HepG2 (cell line): ENCODE measurements at regions not wholly inside any gene's neighbourhood (a gene's known extent, or its start where the extent isn't known, plus 50 kb on each side); places are given as distances from the start of the nearest gene placed in this dataset.

Experiments
- ATAC-seq: fragments of 200-7000 bp; cut with Tn5 transposase; 3 replicates; pipeline ENCODE4 v1.9.1; 2020; ENCODE audit warnings: mild to moderate bottlenecking, moderate library complexity
- BruUV-seq: library from RNA; stranded (reverse); fragments of 400-500 nt; replicated peaks from 2 replicates; lab custom pipeline; 2021; lab: Mats Ljungman, UMichigan
- CTCF ChIA-PET: fragments of 300-600 bp; formaldehyde crosslinking; extraction: SDS; loops from one replicate; lab custom pipeline; 2021; ENCODE audit warnings: low total read pairs, inconsistent platforms, low intra/inter-chr PET ratio; lab: Yijun Ruan, JAX
- POLR2A ChIA-PET: fragments of 350-600 bp; sonication (Branson Sonifier 250); formaldehyde crosslinking; loops from one replicate; lab custom pipeline; 2020; ENCODE audit warnings: antibody characterized with exemption, inconsistent platforms; lab: Yijun Ruan, JAX
- DNase-seq: peaks from one replicate; pipeline ENCODE4 v3.0.0-alpha.2; 2015; ENCODE audit warnings: low spot score
- FAIRE-seq: peaks from 3 replicates; lab custom pipeline; 2011; peaks lifted over from hg19 to GRCh38; lab: Jason Lieb, UNC
- H2AFZ ChIP-seq: one replicate; pipeline ENCODE4 v1.6.1; 2011; ENCODE audit warnings: low read length, inconsistent platforms
- H3K27ac ChIP-seq: fragments of 300-600 bp; 3 replicates; pipeline ENCODE4 v1.8.0; 2011; ENCODE audit warnings: mixed run types, mild to moderate bottlenecking, mixed read lengths, low read length, inconsistent platforms; ENCODE audit not compliant: insufficient read depth; ENCODE audit errors: extremely low read length
- H3K27me3 ChIP-seq, 2 experiments: fragments of 200-600 bp in 1 of 2; 2 replicates in 1 of 2; 3 replicates in 1 of 2; pipeline versions ENCODE4 v1.6.0 to v1.8.0; 2011; ENCODE audit warnings: low read length in 2 of 2, mild to moderate bottlenecking in 2 of 2, moderate library complexity in 2 of 2, inconsistent platforms in 1 of 2; ENCODE audit not compliant: insufficient read depth in 2 of 2, control insufficient read depth in 1 of 2
- H3K36me3 ChIP-seq, 2 experiments: fragments of 200-600 bp in 1 of 2; replicated peaks in 1 of 2; 2 replicates in 1 of 2; 3 replicates in 1 of 2; pipeline versions ENCODE4 v1.5.1 to v1.8.0; 2011; ENCODE audit warnings: low read length in 2 of 2, inconsistent platforms in 1 of 2; ENCODE audit not compliant: insufficient read depth in 2 of 2, control insufficient read depth in 1 of 2
- H3K4me1 ChIP-seq: 2 replicates; pipeline ENCODE4 v1.5.1; 2012; ENCODE audit warnings: low read length, inconsistent platforms; ENCODE audit not compliant: insufficient read depth
- H3K4me2 ChIP-seq: 2 replicates; pipeline ENCODE4 v1.6.0; 2011; ENCODE audit warnings: low read depth, low read length, inconsistent platforms
- H3K4me3 ChIP-seq, 3 experiments: fragments of 200-600 bp in 1 of 3; sonication (generic), shearing (Covaris generic) in 1 of 3; replicated peaks in 1 of 3; 2 replicates each; pipeline ENCODE4 v1.5.1; 2011 to 2016; ENCODE audit warnings: low read length in 3 of 3, inconsistent platforms in 2 of 3, low read depth in 2 of 3, mild to moderate bottlenecking in 2 of 3, control low read depth in 1 of 3, mixed read lengths in 1 of 3; ENCODE audit not compliant: insufficient read depth in 1 of 3
- H3K79me2 ChIP-seq: one replicate; pipeline ENCODE4 v1.6.1; 2011; ENCODE audit warnings: low read length, inconsistent platforms; ENCODE audit not compliant: insufficient read depth
- H3K9ac ChIP-seq: 2 replicates; pipeline ENCODE4 v1.6.0; 2011; ENCODE audit warnings: mild to moderate bottlenecking, low read depth, low read length, inconsistent platforms; ENCODE audit not compliant: insufficient read depth
- H3K9me3 ChIP-seq: 2 replicates; pipeline ENCODE4 v1.5.1; 2012; ENCODE audit warnings: mild to moderate bottlenecking, low read length
- H4K20me1 ChIP-seq: 2 replicates; pipeline ENCODE4 v1.6.0; 2011; ENCODE audit warnings: inconsistent platforms, mild to moderate bottlenecking, low read length, moderate library complexity; ENCODE audit not compliant: insufficient read depth
- ARID3A ChIP-seq: IDR thresholded peaks from 2 replicates; pipeline ENCODE4 v1.6.1; 2012; ENCODE audit warnings: low read depth, low read length, improper control_type of control experiment
- CCAR2 ChIP-seq: fragments of 200-400 bp; formaldehyde crosslinking; optimal IDR thresholded peaks from 2 replicates; pipeline ENCODE3; 2018; ENCODE audit warnings: low read depth, mild to moderate bottlenecking, low read length, moderate library complexity
- JDP2 ChIP-seq: sonication (generic); formaldehyde crosslinking; IDR thresholded peaks from 2 replicates; pipeline ENCODE4 v1.8.1; 2022; ENCODE audit warnings: missing genetic modification reagents, borderline replicate concordance
- RERE ChIP-seq: IDR thresholded peaks from 2 replicates; pipeline ENCODE4 v1.6.1; 2016; ENCODE audit warnings: low read depth, missing genetic modification reagents, missing compliant biosample characterization
- SRSF9 ChIP-seq: fragments of 200-400 bp; formaldehyde crosslinking; IDR thresholded peaks from 2 replicates; pipeline ENCODE4 v1.6.1; 2018; ENCODE audit warnings: borderline replicate concordance, mild to moderate bottlenecking, low read depth, low read length; ENCODE audit not compliant: insufficient read depth, poor library complexity, severe bottlenecking
- ZKSCAN1 ChIP-seq: fragments of 150-350 bp; IDR thresholded peaks from 2 replicates; pipeline ENCODE4 v1.6.1; 2014; ENCODE audit warnings: low read length
- ZKSCAN5 ChIP-seq: sonication (generic); formaldehyde crosslinking; IDR thresholded peaks from 2 replicates; pipeline ENCODE4 v1.5.1; 2020; ENCODE audit warnings: mild to moderate bottlenecking, missing genetic modification reagents
- ZNF331 ChIP-seq: sonication (generic); formaldehyde crosslinking; IDR thresholded peaks from 2 replicates; pipeline ENCODE4 v1.4.0; 2020; ENCODE audit warnings: missing genetic modification reagents
- ZNF562 ChIP-seq: sonication (generic); formaldehyde crosslinking; IDR thresholded peaks from 2 replicates; pipeline ENCODE4 v1.8.0; 2022; ENCODE audit warnings: missing genetic modification reagents, borderline replicate concordance
- ZNF678 ChIP-seq: sonication (generic); formaldehyde crosslinking; IDR thresholded peaks from 2 replicates; pipeline ENCODE4 v1.4.0; 2020; ENCODE audit warnings: mild to moderate bottlenecking, missing genetic modification reagents
- ZNF691 ChIP-seq: sonication (generic); formaldehyde crosslinking; IDR thresholded peaks from 2 replicates; pipeline ENCODE4 v1.4.0; 2020; ENCODE audit warnings: missing genetic modification reagents, low read depth, mild to moderate bottlenecking, borderline replicate concordance
- ZNF850 ChIP-seq: sonication (generic); formaldehyde crosslinking; conservative IDR thresholded peaks from 2 replicates; pipeline ENCODE4 v1.9.0; 2021; ENCODE audit warnings: mild to moderate bottlenecking, missing genetic modification reagents
- WGBS: methylation state at CpG from one replicate; pipeline ENCODE4 v1.1.6; 2017; ENCODE audit warnings: low lambda C conversion rate; 5-methylcytosine and 5-hydroxymethylcytosine counted together
- in situ Hi-C: cut with HindIII; loops from 2 replicates; pipeline ENCODE4 v1.10.0; 2017; ENCODE audit warnings: low pct_unique_long_range_greater_than_20kb; ENCODE audit not compliant: extremely low pct_ligation_motif_present
- intact Hi-C: fragments of 100-400 bp; cut with micrococcal nuclease; formaldehyde crosslinking; loops from one replicate; pipeline ENCODE4 v1.10.0; 2022; ENCODE audit not compliant: unreplicated experiment

GRCh38 chr15:79769933-79770759 is 126.7 kb downstream of the MTHFS start:
- H3K27me3 ChIP-seq, result peaks cover 0 to 3% of the 10 kb centered on the region in 2 experiments; a peak in 1 of 5 replicates
- no peaks in the 10 kb centered on the region for H3K9me3 ChIP-seq
- no peak overlapping the region for H3K27ac ChIP-seq
- CTCF ChIA-PET, result no interaction called here
- DNase-seq, result no peak
- H3K79me2 ChIP-seq, result no peaks in the 10 kb centered on the region
- in situ Hi-C loops, result no loop called here
- no peaks in the 10 kb centered on the region for H3K36me3 ChIP-seq
- BruUV-seq, result no TSS peak
- no peaks in the 10 kb centered on the region for H3K4me1 ChIP-seq
- H3K4me3 ChIP-seq, result no peak overlapping the region
- H3K9ac ChIP-seq, result no peak overlapping the region
- no peak for TF ChIP-seq JDP2 (CRISPR knock-in tag)
- no peak for TF ChIP-seq RERE (CRISPR knock-in tag)
- no peak for TF ChIP-seq ZNF331 (CRISPR knock-in tag)
- TF ChIP-seq ZKSCAN1, result no peak
- TF ChIP-seq ZNF562 (CRISPR knock-in tag), result no peak
- no peak for TF ChIP-seq CCAR2
- TF ChIP-seq SRSF9, result no peak
- TF ChIP-seq ZNF850 (CRISPR knock-in tag), result no peak
- TF ChIP-seq ZNF678 (CRISPR knock-in tag), result no peak
- TF ChIP-seq ZKSCAN5 (CRISPR knock-in tag), result no peak
- TF ChIP-seq ZNF691 (CRISPR knock-in tag), result no peak
- TF ChIP-seq ARID3A, result no peak
- intact Hi-C loops, result loop anchor here (2.0 kb wide), 1 partner anchor 223 kb away; no protein-coding TSS in a partner anchor
- ATAC-seq, result no peak
- WGBS, result 22% methylated on average over 11 of the region's 11 CpGs
- H4K20me1 ChIP-seq, result 0 out of 2 replicates have a peak, but pooled peaks cover 6% of the 10 kb centered on the region
- no peak overlapping the region for H3K4me2 ChIP-seq
- no peak for FAIRE-seq
- POLR2A ChIA-PET, result no interaction called here
- no peak overlapping the region for H2AFZ ChIP-seq
